Cardiac fibroblast (primary cell): ENCODE measurements at regions not wholly inside any gene's neighbourhood (a gene's known extent, or its start where the extent isn't known, plus 50 kb on each side); places are given as distances from the start of the nearest gene placed in this dataset.

Experiments
- DNase-seq, 2 donors: peaks; one replicate each; pipeline versions ENCODE4 v3.0.0 to v3.0.0-alpha.2; 2010; ENCODE audit warnings: low read depth in 2 of 2
- H3K4me3 ChIP-seq, 2 donors: replicated peaks in 1 of 2; 1 replicate in 1 of 2; 2 replicates in 1 of 2; pipeline ENCODE4 v1.5.1; 2011; ENCODE audit warnings: low read depth in 2 of 2, low read length in 2 of 2, mild to moderate bottlenecking in 2 of 2, moderate library complexity in 1 of 2
- CTCF ChIP-seq: IDR thresholded peaks from one replicate; pipeline ENCODE4 v1.5.1; 2011; ENCODE audit warnings: low read depth, mild to moderate bottlenecking, low read length, inconsistent platforms

- TF ChIP-seq CTCF: no peak
- H3K4me3 ChIP-seq: no peak overlapping the region
- no peak for DNase-seq
Measured at GRCh38 chr3:38968891-38969290, 82.9 kb downstream of the SCN11A start.

- H3K4me3 ChIP-seq: no peak overlapping the region
- TF ChIP-seq CTCF: no peak
- no peak for DNase-seq
Measured at GRCh38 chr3:38968403-38968802, 83.3 kb downstream of the SCN11A start.

GRCh38 chr3:38967693-38967989 is 84.1 kb downstream of the SCN11A start:
- no peak for DNase-seq
- no peak overlapping the region for H3K4me3 ChIP-seq
- no peak for TF ChIP-seq CTCF

GRCh38 chr3:38966811-38967692 is 84.7 kb downstream of the SCN11A start:
- no peak for TF ChIP-seq CTCF
- H3K4me3 ChIP-seq: no peak overlapping the region
- no peak for DNase-seq

- DNase-seq: no peak
- no peak overlapping the region for H3K4me3 ChIP-seq
- no peak for TF ChIP-seq CTCF
Measured at GRCh38 chr3:38964646-38965045, 87.1 kb downstream of the SCN11A start.

- H3K4me3 ChIP-seq: no peak overlapping the region
- no peak for TF ChIP-seq CTCF
- DNase-seq: no peak
Measured at GRCh38 chr3:38964204-38964603, 87.5 kb downstream of the SCN11A start.
